ENCODE measurements at regions not wholly inside any gene's neighbourhood (a gene's known extent, or its start where the extent isn't known, plus 50 kb on each side); places are given as distances from the start of the nearest gene placed in this dataset.

DNA sequence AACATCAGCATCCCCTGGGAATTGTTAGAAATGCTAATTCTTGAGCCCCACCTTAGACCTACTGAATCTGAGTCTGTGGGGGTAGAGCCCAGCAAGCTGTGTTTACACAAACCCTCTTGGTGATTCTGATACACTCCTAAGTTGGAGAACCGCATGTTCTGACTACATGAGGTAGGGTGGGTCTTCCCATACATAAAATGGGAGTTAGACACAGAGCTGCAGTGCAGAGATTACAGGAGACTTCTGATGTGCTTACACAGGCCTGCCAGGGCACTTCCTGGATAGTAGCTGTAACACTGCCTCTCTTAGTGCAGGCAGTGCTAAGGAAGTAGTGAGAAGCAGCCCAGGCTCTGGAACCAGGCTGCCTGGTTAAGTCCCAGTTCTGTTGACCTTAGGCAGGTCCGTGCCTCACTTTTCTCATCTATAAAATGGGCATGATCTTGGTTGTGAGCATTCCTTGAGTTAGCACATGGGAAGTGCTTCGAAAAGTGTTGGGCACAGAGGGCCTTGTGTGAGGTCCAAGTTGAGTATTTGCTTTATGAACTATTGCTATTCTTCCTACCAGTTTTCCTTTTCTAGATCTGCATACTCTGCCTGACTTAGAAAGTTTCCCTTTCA lies 67.3 kb downstream of the GLI2 start:
- H3K36me3 ChIP-seq (ENCODE audit: insufficient read depth in 1 of 2, low read depth in 1 of 2), result no peaks in the 10 kb centered on the region
- WGBS, 3 donors, result 87 to 92% (median 87%) methylated on average over 3 of the region's 3 CpGs
- H3K27ac ChIP-seq, result no peak overlapping the region
- TF ChIP-seq, protein P1, sequence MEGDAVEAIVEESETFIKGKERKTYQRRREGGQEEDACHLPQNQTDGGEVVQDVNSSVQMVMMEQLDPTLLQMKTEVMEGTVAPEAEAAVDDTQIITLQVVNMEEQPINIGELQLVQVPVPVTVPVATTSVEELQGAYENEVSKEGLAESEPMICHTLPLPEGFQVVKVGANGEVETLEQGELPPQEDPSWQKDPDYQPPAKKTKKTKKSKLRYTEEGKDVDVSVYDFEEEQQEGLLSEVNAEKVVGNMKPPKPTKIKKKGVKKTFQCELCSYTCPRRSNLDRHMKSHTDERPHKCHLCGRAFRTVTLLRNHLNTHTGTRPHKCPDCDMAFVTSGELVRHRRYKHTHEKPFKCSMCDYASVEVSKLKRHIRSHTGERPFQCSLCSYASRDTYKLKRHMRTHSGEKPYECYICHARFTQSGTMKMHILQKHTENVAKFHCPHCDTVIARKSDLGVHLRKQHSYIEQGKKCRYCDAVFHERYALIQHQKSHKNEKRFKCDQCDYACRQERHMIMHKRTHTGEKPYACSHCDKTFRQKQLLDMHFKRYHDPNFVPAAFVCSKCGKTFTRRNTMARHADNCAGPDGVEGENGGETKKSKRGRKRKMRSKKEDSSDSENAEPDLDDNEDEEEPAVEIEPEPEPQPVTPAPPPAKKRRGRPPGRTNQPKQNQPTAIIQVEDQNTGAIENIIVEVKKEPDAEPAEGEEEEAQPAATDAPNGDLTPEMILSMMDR (IDR thresholded peaks at IDR 0.05), result no peak
- ATAC-seq (no peak), DNase-seq (no peak)
- no peaks in the 10 kb centered on the region for H3K9me3 ChIP-seq
- H3K4me1 ChIP-seq, result peaks cover 10% of the 10 kb centered on the region
- no peak overlapping the region for H3K4me3 ChIP-seq
- intact Hi-C loops (cut with DNase I), result no loop called here
- peaks cover 0 to 13% (median 0%) of the 10 kb centered on the region in 3 donors for H3K27me3 ChIP-seq (ENCODE audit: insufficient read depth in 3 of 3, low read length in 2 of 3)

DNA sequence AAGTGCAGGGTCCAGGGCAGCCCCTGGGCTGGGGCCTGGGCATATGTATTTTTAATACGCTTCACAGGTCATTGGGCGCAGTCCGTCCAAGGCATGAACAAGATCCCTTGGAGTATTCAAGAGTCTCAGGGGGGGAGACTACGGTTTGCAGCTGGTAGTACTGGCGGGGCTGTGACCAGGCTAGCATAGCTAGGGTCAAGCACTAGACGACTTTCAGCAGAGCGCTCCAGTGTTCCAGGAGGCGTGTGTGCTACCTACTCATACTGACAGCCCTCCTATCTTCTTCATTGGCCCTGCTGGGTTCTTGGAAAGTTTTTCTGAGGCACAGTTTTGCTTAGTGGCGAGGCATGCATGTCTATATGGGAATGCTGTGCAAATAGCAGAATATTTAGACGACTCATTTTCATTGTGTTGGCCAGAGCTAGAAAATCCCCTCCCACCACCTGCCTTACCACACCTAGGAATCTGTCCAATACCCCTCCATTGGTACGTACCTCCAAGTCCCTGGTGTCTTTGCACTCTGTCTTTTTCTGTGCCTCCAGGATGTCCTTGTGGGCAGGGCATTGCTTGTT lies 68.2 kb downstream of the GLI2 start:
- 74 to 77% (median 74%) methylated on average over 11 of the region's 11 CpGs for WGBS, 3 donors
- no peak for ATAC-seq
- H3K27me3 ChIP-seq (ENCODE audit: insufficient read depth in 3 of 3, low read length in 2 of 3), result peaks cover 0 to 13% (median 2%) of the 10 kb centered on the region in 3 donors

DNA sequence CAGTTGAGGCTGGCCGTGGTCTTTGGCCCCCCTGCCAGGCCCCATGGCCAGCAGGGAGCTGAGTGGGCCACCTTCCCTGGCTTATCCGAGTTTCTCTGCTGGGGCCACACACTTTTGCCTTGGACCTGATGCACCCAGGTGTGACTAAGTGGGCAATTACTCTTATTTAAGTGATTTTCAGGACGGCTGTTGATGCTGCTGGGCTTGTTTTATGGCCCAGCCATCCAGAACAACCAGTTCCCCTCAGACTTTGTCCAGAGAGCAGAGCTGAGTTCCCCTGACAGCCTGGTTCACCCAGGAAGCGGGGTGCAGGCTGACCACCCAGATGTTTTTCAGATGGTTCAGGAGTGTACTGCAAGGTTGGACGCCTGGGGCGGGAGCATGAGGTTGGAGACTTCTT lies 68.8 kb downstream of the GLI2 start:
- DNase-seq (no peak), ATAC-seq (no peak)
- intact Hi-C loops (cut with DNase I), result no loop called here
- peaks cover 0 to 6% (median 2%) of the 10 kb centered on the region in 3 donors for H3K27me3 ChIP-seq (ENCODE audit: insufficient read depth in 3 of 3, low read length in 2 of 3)
- no peaks in the 10 kb centered on the region for H3K9me3 ChIP-seq
- WGBS, 3 donors, result 68 to 81% (median 80%) methylated on average over 6 of the region's 6 CpGs
- TF ChIP-seq, protein P1 (IDR thresholded peaks at IDR 0.05), result no peak
- H3K4me1 ChIP-seq, result peaks cover 7% of the 10 kb centered on the region
- H3K27ac ChIP-seq, result no peak overlapping the region
- no peak overlapping the region for H3K4me3 ChIP-seq
- H3K36me3 ChIP-seq (ENCODE audit: insufficient read depth in 1 of 2, low read depth in 1 of 2), result no peaks in the 10 kb centered on the region

More for the DNA sequence above, 68.2 kb downstream of the GLI2 start:
- TF ChIP-seq, protein P1 (IDR thresholded peaks at IDR 0.05), result no peak
- Histone ChIP-seq H3K4me3 (no peak overlapping the region), H3K9me3 (no peaks in the 10 kb centered on the region), H3K4me1 (peaks cover 7% of the 10 kb centered on the region), H3K36me3 (ENCODE audit: insufficient read depth in 1 of 2, low read depth in 1 of 2) (no peaks in the 10 kb centered on the region), H3K27ac (no peak overlapping the region)
- intact Hi-C loops (cut with DNase I), result no loop called here
- DNase-seq, result no peak

DNA sequence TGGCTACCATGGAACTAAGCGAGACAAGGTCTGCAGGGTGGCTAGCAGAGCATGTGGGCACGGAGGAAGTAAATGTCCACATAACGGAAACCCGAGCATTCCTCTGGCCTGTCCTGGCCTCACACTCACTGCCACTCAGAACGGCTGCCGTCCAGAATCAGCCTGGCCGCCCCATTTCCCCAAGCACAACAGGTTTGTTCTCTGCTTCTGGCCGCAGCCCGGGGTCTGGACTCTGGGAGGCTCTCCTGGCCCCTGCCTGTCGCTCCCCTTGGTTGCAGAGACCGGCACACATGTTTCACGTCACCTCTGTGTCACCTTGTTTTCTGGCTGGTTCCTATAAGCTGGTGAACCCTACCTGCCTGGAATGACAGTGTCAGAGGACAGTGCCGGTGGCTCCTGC lies 69.3 kb downstream of the GLI2 start:
- H3K36me3 ChIP-seq (ENCODE audit: insufficient read depth in 1 of 2, low read depth in 1 of 2), result no peaks in the 10 kb centered on the region
- DNase-seq, result no peak
- H3K4me3 ChIP-seq, result no peak overlapping the region
- TF ChIP-seq, protein P1 (IDR thresholded peaks at IDR 0.05), result no peak
- H3K27me3 ChIP-seq (ENCODE audit: insufficient read depth in 3 of 3, low read length in 2 of 3), result peaks cover 0 to 2% (median under 1%) of the 10 kb centered on the region in 3 donors
- H3K9me3 ChIP-seq, result no peaks in the 10 kb centered on the region
- intact Hi-C loops (cut with DNase I), result no loop called here
- peak in 1 of 4 donors; percentile 11 for ATAC-seq
- peaks cover 7% of the 10 kb centered on the region for H3K4me1 ChIP-seq
- H3K27ac ChIP-seq, result no peak overlapping the region
- WGBS, 3 donors, result 54 to 83% (median 62%) methylated on average over 13 of the region's 13 CpGs

Measured in psoas muscle (tissue), 7 donors.